Adrenal gland (tissue), 5 donors: ENCODE measurements at regions not wholly inside any gene's neighbourhood (a gene's known extent, or its start where the extent isn't known, plus 50 kb on each side); places are given as distances from the start of the nearest gene placed in this dataset.
"Not testable (repeated sequence)": the region's sequence is repeated elsewhere in the genome, so short reads cannot be mapped to it uniquely, and the experiment has no call there.

Experiments used
- POLR2A ChIP-seq, 2 donors: fragments of 450-650 bp; IDR thresholded peaks; one replicate each; pipeline ENCODE4 v1.6.1; 2017; ENCODE audit warnings: antibody characterized with exemption in 2 of 2, mild to moderate bottlenecking in 2 of 2, moderate library complexity in 1 of 2
- TF ChIP-seq, protein P1 (sequence below), 6 experiments: fragments of 450-650 bp in 4 of 6; fragments of 200-600 bp in 2 of 6; sonication (generic) in 1 of 6; IDR thresholded peaks; 1 replicate in 5 of 6; 2 replicates in 1 of 6; pipeline versions ENCODE4 v1.5.1 to v1.8.0; 2016 to 2021; ENCODE audit warnings: antibody characterized with exemption in 6 of 6, mild to moderate bottlenecking in 2 of 6, moderate library complexity in 1 of 6
- donor health status: DM: no; HTN: no; CAD: no.

DNA sequence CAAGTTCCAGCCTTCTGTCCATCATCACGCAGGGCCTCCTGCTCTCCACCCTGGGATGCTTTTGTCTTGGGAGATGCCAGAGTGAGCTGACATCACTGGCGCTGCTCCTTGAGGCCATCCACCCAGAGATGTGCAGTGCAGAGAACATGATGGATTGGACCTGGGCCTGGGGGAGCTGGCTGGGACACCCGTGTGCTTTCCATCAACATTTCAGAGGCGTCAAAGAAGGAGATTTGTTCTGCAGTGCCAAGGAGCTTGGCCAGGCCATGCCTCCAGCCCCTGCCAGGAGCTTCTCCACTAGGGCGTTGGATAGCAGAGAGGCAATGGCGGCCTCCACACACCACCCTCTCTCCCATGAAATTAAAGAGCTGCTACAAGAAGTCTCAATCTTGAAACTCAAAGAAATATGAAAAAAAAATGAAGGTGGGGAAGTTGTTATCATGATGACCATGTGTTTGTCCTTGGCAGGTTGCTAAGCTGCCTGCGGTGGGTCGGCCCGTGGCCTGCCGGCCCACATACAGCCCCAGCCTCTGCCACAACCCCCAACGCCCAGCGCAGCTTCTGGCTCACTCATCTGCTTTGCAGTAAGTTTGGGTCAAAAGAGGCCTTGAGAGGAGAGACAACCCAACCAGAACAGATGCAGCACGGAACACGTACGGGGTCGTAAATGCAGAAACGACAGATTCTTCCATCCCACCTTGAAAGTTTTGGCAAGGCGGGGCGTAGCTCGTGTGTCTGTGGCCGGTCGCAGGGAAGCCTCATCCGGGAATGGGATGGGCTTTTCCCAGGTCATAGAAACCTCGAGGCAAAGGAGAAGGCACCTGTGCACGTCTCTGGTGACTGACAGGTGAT, 196.0 kb downstream of the NPIPB11 start:
- TF ChIP-seq, protein P1, sequence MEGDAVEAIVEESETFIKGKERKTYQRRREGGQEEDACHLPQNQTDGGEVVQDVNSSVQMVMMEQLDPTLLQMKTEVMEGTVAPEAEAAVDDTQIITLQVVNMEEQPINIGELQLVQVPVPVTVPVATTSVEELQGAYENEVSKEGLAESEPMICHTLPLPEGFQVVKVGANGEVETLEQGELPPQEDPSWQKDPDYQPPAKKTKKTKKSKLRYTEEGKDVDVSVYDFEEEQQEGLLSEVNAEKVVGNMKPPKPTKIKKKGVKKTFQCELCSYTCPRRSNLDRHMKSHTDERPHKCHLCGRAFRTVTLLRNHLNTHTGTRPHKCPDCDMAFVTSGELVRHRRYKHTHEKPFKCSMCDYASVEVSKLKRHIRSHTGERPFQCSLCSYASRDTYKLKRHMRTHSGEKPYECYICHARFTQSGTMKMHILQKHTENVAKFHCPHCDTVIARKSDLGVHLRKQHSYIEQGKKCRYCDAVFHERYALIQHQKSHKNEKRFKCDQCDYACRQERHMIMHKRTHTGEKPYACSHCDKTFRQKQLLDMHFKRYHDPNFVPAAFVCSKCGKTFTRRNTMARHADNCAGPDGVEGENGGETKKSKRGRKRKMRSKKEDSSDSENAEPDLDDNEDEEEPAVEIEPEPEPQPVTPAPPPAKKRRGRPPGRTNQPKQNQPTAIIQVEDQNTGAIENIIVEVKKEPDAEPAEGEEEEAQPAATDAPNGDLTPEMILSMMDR (IDR thresholded peaks at IDR 0.05) = not testable (repeated sequence)
- not testable (repeated sequence) for TF ChIP-seq POLR2A (IDR thresholded peaks at IDR 0.05)
